ENCODE measurements at regions not wholly inside any gene's neighbourhood (a gene's known extent, or its start where the extent isn't known, plus 50 kb on each side); places are given as distances from the start of the nearest gene placed in this dataset.

- TF ChIP-seq, protein P1, sequence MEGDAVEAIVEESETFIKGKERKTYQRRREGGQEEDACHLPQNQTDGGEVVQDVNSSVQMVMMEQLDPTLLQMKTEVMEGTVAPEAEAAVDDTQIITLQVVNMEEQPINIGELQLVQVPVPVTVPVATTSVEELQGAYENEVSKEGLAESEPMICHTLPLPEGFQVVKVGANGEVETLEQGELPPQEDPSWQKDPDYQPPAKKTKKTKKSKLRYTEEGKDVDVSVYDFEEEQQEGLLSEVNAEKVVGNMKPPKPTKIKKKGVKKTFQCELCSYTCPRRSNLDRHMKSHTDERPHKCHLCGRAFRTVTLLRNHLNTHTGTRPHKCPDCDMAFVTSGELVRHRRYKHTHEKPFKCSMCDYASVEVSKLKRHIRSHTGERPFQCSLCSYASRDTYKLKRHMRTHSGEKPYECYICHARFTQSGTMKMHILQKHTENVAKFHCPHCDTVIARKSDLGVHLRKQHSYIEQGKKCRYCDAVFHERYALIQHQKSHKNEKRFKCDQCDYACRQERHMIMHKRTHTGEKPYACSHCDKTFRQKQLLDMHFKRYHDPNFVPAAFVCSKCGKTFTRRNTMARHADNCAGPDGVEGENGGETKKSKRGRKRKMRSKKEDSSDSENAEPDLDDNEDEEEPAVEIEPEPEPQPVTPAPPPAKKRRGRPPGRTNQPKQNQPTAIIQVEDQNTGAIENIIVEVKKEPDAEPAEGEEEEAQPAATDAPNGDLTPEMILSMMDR (IDR thresholded peaks at IDR 0.05 in 2 of 3, conservative IDR thresholded peaks at IDR 0.05 in 1 of 3; ENCODE audit: borderline replicate concordance in 1 of 3, insufficient read depth in 1 of 3, low read depth in 2 of 3, low read length in 2 of 3): no peak
- TF ChIP-seq POLR2A (IDR thresholded peaks at IDR 0.05; ENCODE audit: borderline replicate concordance, extremely low read depth, insufficient read depth, insufficient read length) (no peak), YY1 (IDR thresholded peaks at IDR 0.05; ENCODE audit: extremely low read depth, insufficient replicate concordance, low read depth, low read length) (no peak), CEBPB (IDR thresholded peaks at IDR 0.05; ENCODE audit: low read depth) (no peak), EGR1 (IDR thresholded peaks at IDR 0.05; ENCODE audit: low read depth) (no peak), ATF3 (IDR thresholded peaks at IDR 0.05) (no peak), ELF1 (IDR thresholded peaks at IDR 0.05; ENCODE audit: borderline replicate concordance, low read depth) (no peak), EZH2 (IDR thresholded peaks at IDR 0.05) (no peak), SIN3A (IDR thresholded peaks at IDR 0.05; ENCODE audit: low read depth) (no peak)
Observed at GRCh38 chr4:72987741-72988729, 81.5 kb downstream of the COX18 start.

Measured in HCT116 (cell line).